CD14-positive monocyte (primary cell): ENCODE measurements at regions not wholly inside any gene's neighbourhood (a gene's known extent, or its start where the extent isn't known, plus 50 kb on each side); places are given as distances from the start of the nearest gene placed in this dataset.
A peak's percentile ranks its signal among the peaks of the same experiment; 100 is the strongest.

ENCODE experiments used
- DNase-seq, 3 donors: peaks; one replicate each; pipeline ENCODE4 v3.0.0-alpha.2; 2011 to 2022
- H2AFZ ChIP-seq: 2 replicates; pipeline ENCODE4 v1.6.0; 2012; ENCODE audit warnings: mild to moderate bottlenecking, low read depth, low read length, inconsistent platforms; ENCODE audit not compliant: insufficient read depth, poor library complexity, severe bottlenecking
- H3K27ac ChIP-seq, 2 donors: 1 replicate in 1 of 2; 2 replicates in 1 of 2; pipeline ENCODE4 v1.5.1; 2012 to 2013; ENCODE audit warnings: low read length in 2 of 2, control low read depth in 1 of 2, inconsistent platforms in 1 of 2, low read depth in 1 of 2, mild to moderate bottlenecking in 1 of 2
- H3K27me3 ChIP-seq, 2 donors: one replicate each; pipeline versions ENCODE4 v1.6.0 to v1.6.1; 2011 to 2013; ENCODE audit warnings: low read length in 2 of 2; ENCODE audit not compliant: control insufficient read depth in 2 of 2, insufficient read depth in 2 of 2
- H3K36me3 ChIP-seq, 2 donors: replicated peaks in 1 of 2; 1 replicate in 1 of 2; 2 replicates in 1 of 2; pipeline versions ENCODE4 v1.5.1 to v1.6.1; 2012 to 2013; ENCODE audit warnings: low read length in 2 of 2, control low read depth in 1 of 2, inconsistent platforms in 1 of 2, mild to moderate bottlenecking in 1 of 2; ENCODE audit not compliant: insufficient read depth in 2 of 2, control insufficient read depth in 1 of 2
- H3K4me1 ChIP-seq, 2 donors: 1 replicate in 1 of 2; 2 replicates in 1 of 2; pipeline versions ENCODE4 v1.5.1 to v1.6.1; 2012 to 2013; ENCODE audit warnings: low read length in 2 of 2, control low read depth in 1 of 2, inconsistent platforms in 1 of 2, mild to moderate bottlenecking in 1 of 2, moderate library complexity in 1 of 2; ENCODE audit not compliant: insufficient read depth in 2 of 2, control insufficient read depth in 1 of 2
- H3K4me2 ChIP-seq: replicated peaks from 2 replicates; pipeline ENCODE3; 2012; ENCODE audit warnings: low read length, moderate library complexity, mild to moderate bottlenecking; ENCODE audit not compliant: poor library complexity, severe bottlenecking; ENCODE audit errors: extremely low read depth
- H3K4me3 ChIP-seq, 3 experiments: fragments of 200-600 bp in 1 of 3; sonication (generic) in 1 of 3; replicated peaks in 1 of 3; 1 replicate in 2 of 3; 2 replicates in 1 of 3; pipeline ENCODE4 v1.5.1; 2011 to 2013; ENCODE audit warnings: low read length in 3 of 3, mild to moderate bottlenecking in 3 of 3, control low read depth in 2 of 3, low read depth in 2 of 3, inconsistent platforms in 1 of 3, moderate library complexity in 1 of 3
- H3K79me2 ChIP-seq: 2 replicates; pipeline ENCODE4 v1.6.0; 2012; ENCODE audit warnings: mild to moderate bottlenecking, control low read depth, inconsistent platforms, low read length, moderate library complexity; ENCODE audit not compliant: insufficient read depth
- H3K9ac ChIP-seq: 2 replicates; pipeline ENCODE4 v1.6.0; 2017; ENCODE audit warnings: low read length, mild to moderate bottlenecking; ENCODE audit not compliant: insufficient read depth, poor library complexity, severe bottlenecking
- H3K9me3 ChIP-seq, 2 donors: replicated peaks in 1 of 2; 1 replicate in 1 of 2; 2 replicates in 1 of 2; pipeline versions ENCODE4 v1.5.1 to v1.6.1; 2012 to 2013; ENCODE audit warnings: low read length in 2 of 2, control low read depth in 1 of 2; ENCODE audit not compliant: control insufficient read depth in 1 of 2, insufficient read depth in 1 of 2
- H4K20me1 ChIP-seq: 2 replicates; pipeline ENCODE4 v1.6.0; 2012; ENCODE audit warnings: mild to moderate bottlenecking, low read length, control low read depth, moderate library complexity; ENCODE audit not compliant: insufficient read depth
- H3K27ac Mint-ChIP-seq, 7 donors: one replicate each; pipeline ENCODE4 v1.8.0; 2020; ENCODE audit warnings: mild to moderate bottlenecking in 7 of 7, mixed read lengths in 7 of 7, moderate library complexity in 6 of 7, inconsistent platforms in 2 of 7
- H3K27me3 Mint-ChIP-seq, 3 donors: one replicate each; pipeline ENCODE4 v1.8.0; 2021 to 2022; ENCODE audit warnings: low read depth in 3 of 3, mild to moderate bottlenecking in 3 of 3, mixed read lengths in 3 of 3, moderate library complexity in 3 of 3, inconsistent platforms in 1 of 3
- H3K36me3 Mint-ChIP-seq, 2 donors: one replicate each; pipeline ENCODE4 v1.8.0; 2020; ENCODE audit warnings: mixed read lengths in 2 of 2, inconsistent platforms in 1 of 2, mild to moderate bottlenecking in 1 of 2
- H3K4me1 Mint-ChIP-seq: one replicate; pipeline ENCODE4 v1.8.0; 2020; ENCODE audit warnings: mild to moderate bottlenecking, mixed read lengths
- H3K4me3 Mint-ChIP-seq, 2 donors: one replicate each; pipeline ENCODE4 v1.8.0; 2020; ENCODE audit warnings: mild to moderate bottlenecking in 2 of 2, mixed read lengths in 2 of 2, moderate library complexity in 1 of 2
- H3K9me3 Mint-ChIP-seq, 7 donors: one replicate each; pipeline ENCODE4 v1.8.0; 2020 to 2022; ENCODE audit warnings: mixed read lengths in 7 of 7, mild to moderate bottlenecking in 6 of 7, moderate library complexity in 6 of 7, inconsistent platforms in 2 of 7
- CTCF ChIP-seq: fragments of 200-600 bp; IDR thresholded peaks from one replicate; pipeline ENCODE4 v1.8.0; 2022; ENCODE audit warnings: antibody characterized with exemption, mild to moderate bottlenecking
- WGBS: methylation state at CpG from one replicate; pipeline ENCODE4 v1.1.5; 2013; ENCODE audit warnings: missing lambda C conversion rate; ENCODE audit not compliant: insufficient coverage; 5-methylcytosine and 5-hydroxymethylcytosine counted together
- intact Hi-C, 2 donors: fragments of 100-400 bp; cut with micrococcal nuclease; formaldehyde crosslinking; loops; one replicate each; pipeline versions ENCODE4 v1.15.0 to v1.15.1; 2023

DNA sequence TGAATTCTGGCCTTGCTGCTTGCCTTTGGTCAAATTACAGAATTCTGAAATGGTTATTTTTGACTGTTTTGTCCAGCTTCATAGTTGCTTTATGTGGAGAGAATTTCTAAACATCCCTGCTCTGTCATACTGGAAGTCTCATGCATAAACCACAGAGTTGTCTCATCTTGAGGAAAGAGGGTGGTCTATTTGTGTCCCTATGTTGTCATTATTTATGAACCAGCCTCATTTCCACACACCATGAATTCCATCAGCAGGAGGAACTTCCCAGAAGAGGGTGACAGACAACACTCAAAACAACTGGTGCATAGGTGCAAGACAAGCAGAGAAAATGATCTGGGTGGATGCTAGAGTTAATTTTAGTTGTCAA, 525.8 kb upstream of the GOT2 start:
- Mint-ChIP-seq H3K36me3 (no peaks in the 10 kb centered on the region), H3K27ac (peak overlapping the region; percentile 63 to 89 (median 85)), H3K4me3 (no peak overlapping the region), H3K4me1 (peaks cover 18% of the 10 kb centered on the region), H3K9me3 (peaks cover 0 to 4% (median 0%) of the 10 kb centered on the region in 7 donors), H3K27me3 (peaks cover 2 to 4% (median 3%) of the 10 kb centered on the region in 3 donors)
- H4K20me1 ChIP-seq = no peaks in the 10 kb centered on the region
- intact Hi-C loops = no loop called here
- peak; percentile 39 to 77 (median 40) for DNase-seq
- H3K4me2 ChIP-seq = no peak overlapping the region
- no peaks in the 10 kb centered on the region for H3K9me3 ChIP-seq
- no peak overlapping the region for H3K9ac ChIP-seq
- no peaks in the 10 kb centered on the region for H3K36me3 ChIP-seq
- H3K4me1 ChIP-seq = peaks cover 16 to 18% of the 10 kb centered on the region in 2 donors
- no peaks in the 10 kb centered on the region for H3K27me3 ChIP-seq
- TF ChIP-seq CTCF = no peak
- no peak overlapping the region for H3K4me3 ChIP-seq
- no peak overlapping the region for H2AFZ ChIP-seq
- peak overlapping the region in 1 of 2 donors; percentile 29 for H3K27ac ChIP-seq
- no peaks in the 10 kb centered on the region for H3K79me2 ChIP-seq

- Histone ChIP-seq H3K27ac (peak overlapping the region; percentile 37 to 86), H3K79me2 (no peaks in the 10 kb centered on the region), H3K4me3 (peak overlapping the region in 2 of 3 experiments; percentile 32 to 58), H3K27me3 (no peaks in the 10 kb centered on the region), H4K20me1 (no peaks in the 10 kb centered on the region), H3K4me2 (peak overlapping the region; percentile 70), H3K9me3 (no peaks in the 10 kb centered on the region), H3K4me1 (peaks cover 16 to 18% of the 10 kb centered on the region in 2 donors), H3K9ac (peak overlapping the region; percentile 48), H3K36me3 (no peaks in the 10 kb centered on the region), H2AFZ (peak overlapping the region; percentile 54)
- Mint-ChIP-seq H3K27ac (peak overlapping the region; percentile 85 to 95 (median 88)), H3K9me3 (peaks cover 0 to 4% (median 1%) of the 10 kb centered on the region in 7 donors), H3K4me3 (peak overlapping the region; percentile 7 to 77), H3K27me3 (peaks cover 0 to 4% (median 3%) of the 10 kb centered on the region in 3 donors), H3K36me3 (no peaks in the 10 kb centered on the region), H3K4me1 (peaks cover 18% of the 10 kb centered on the region)
- 10% methylated on average over 16 of the region's 18 CpGs for WGBS
- intact Hi-C loops = no loop called here
- no peak for TF ChIP-seq CTCF
- DNase-seq = peak; percentile 37 to 73 (median 42)
These were observed 525.2 kb upstream of the GOT2 start for GRCh38 chr16:59259074-59259949.
